CD4-positive, alpha-beta T cell treated with Interleukin-15 for 1 hour (primary cell): ENCODE measurements at regions not wholly inside any gene's neighbourhood (a gene's known extent, or its start where the extent isn't known, plus 50 kb on each side); places are given as distances from the start of the nearest gene placed in this dataset.
"Not testable (repeated sequence)": the region's sequence is repeated elsewhere in the genome, so short reads cannot be mapped to it uniquely, and the experiment has no call there.

Source experiments
- DNase-seq: peaks from one replicate; pipeline ENCODE4 v3.0.0-alpha.2; 2020

DNA sequence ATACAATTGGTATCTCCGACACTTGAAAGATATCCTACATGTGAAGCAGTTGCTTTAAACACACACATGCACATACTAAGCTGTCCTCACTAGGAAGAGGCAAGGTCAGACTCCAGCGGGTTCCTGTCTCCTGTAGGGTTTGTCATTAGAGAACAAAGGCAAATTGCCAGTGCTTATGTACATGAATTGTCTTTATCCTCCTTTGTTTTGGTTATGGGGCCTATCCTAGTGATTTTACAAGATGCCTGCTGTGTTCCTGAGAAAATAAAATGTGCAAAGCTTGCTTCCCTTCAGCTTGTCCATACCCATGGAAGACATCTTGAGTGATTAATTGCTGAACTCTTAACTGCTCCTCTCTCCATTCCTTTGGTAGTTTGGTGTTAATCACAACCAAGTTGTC lies 86.7 kb upstream of the SLC39A10 start:
- DNase-seq, result no peak

DNA sequence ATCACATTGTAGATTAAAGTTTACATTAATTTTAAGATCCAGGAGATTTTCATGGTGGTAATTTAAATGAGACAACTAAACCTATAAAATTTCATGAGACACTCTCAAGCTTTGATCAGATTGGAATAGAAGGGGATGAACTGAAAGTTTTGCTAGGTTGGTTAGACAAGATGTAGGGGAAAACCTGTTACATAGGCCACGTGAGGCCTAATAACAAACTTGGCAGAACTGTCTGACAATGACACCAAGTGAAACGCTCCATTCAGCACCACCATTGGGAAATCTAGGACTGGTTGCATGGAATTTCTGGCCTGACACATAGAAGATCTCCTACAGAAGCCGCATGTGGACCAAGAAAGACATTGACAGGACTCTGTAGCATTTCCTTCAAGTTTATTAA lies 87.8 kb upstream of the SLC39A10 start:
- DNase-seq, result no peak

DNA sequence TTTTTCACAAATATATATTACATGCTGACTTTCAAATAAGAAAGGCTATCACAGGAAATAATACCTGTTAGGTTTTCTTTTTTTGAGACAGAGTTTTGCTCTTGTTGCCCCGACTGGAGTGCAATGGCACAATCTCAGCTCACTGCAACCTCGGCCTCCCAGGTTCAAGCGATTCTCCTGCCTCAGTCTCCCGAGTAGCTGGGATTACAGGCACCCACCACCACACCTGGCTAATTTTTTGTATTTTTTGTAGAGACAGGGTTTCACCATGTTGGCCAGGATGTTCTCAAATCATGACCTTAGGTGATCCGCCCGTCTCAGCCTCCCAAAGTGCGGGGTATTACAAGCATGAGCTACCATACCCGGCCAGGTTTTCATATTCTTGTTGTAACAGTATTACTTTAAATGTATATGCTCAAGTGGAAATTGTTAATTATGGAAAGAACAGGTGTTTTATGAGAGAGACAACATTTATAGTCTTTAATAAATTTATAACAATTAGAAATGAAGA lies 92.3 kb upstream of the SLC39A10 start:
- DNase-seq, result not testable (repeated sequence)

DNA sequence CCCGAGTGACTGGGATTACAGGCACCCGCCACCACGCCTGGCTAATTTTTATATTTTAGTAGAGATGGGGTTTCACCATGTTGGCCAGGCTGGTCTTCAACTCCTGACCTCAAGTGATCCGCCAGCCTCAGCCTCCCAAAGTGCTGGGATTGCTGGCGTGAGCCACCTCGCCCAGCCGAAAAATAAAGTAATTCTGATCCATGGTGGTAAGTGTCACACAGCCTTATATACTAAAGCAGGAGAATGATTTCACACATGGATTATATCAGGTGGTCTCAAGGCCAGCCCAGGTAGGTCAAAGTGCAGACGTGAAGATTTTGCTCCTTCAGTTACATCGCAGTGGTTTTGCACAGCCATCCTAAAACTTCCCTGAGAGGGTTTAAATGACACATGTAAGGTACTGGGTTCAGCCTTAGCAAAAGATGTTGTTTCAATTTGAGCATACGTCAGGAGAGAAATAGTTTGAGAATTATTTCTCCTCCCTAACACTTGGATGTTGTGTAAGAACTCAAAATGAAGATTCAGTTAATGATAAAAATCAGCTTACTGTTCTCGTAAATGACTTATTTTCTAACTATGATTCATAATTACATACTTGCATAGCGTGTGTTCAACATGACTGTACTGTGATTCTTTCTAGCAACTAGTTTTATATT lies 93.0 kb upstream of the SLC39A10 start:
- DNase-seq, result no peak

DNA sequence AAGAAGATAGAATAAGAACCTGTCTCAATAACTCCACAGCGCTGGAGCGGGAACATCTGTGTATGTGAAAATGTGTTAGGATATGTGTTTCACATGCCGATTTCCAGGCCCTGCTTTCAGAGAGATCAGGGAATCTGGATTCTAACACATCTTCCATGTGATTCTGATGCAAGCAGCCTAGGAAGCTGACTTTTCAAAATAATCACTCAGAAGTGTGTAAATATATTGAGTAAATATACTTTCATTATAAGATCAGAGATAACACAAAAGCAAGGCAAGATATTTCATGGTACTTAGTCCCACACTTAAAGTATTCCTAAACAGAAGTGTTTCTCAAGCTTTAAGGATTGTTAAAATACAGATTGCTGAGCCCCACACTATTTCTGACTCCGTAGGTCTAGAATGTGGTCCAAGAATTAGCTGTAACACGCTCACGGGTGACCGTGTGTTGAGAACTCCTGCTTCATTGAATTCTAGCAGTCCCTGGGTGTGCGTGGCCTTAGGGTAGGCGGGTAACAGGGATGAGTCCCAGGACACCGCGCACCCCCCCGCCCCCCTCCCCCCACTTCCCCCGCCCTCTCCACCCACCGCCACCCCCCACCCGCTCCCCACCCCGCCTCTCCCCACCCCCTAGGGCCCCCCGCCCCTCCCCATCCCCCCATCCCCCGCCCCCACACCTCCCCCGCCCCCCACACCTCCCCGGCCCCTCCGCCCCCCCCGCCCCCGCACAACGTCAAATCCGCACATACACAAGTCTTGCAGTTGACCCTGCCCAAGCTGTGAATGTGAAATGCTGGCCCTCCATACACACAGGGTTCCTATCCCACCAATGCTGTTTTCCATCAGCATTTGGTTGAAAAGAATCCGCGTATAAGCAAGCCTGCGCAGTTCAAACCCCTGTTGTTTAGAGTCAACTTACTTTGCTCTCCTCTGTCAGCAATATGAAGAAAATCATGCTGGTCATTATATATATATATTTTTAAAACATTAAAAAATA lies 94.2 kb upstream of the SLC39A10 start:
- DNase-seq, result no peak

DNA sequence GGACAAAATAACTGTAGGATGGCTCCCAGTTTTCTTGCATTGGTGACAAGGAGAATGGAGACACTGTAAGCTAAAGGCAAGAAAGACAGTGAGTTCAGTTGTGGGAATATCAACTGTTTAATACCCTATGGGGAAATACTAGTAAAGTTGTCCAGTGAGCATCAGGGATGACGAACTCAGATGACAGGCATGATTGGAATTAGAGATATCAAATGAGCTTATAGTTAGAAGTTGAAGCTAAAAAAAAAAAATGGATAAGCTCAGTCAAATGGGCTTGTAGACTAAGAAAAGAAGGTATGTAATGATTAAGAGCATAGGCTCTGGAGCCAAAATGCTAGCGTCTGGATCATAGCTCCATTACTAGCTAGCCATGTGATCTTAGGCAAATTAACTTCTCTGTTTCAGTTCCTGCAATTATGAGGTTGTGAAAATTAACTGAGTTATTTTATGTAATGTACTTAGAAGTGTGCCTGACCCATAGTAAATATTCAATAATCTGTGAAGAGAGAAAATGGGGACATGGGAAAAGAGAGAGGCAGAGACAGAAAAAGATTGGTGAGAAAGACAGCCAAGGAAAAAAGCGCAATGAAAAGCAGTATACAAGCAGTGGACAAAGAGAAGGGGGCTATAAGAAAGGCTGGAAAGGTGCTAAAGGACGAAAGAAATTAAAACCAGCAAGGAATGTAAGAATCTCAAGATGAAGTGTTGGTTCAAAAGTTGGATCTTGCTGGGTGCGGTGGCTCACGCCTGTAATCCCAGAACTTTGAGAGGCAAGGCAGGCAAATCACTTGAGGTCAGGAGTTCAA lies 95.7 kb upstream of the SLC39A10 start:
- no peak for DNase-seq

DNA sequence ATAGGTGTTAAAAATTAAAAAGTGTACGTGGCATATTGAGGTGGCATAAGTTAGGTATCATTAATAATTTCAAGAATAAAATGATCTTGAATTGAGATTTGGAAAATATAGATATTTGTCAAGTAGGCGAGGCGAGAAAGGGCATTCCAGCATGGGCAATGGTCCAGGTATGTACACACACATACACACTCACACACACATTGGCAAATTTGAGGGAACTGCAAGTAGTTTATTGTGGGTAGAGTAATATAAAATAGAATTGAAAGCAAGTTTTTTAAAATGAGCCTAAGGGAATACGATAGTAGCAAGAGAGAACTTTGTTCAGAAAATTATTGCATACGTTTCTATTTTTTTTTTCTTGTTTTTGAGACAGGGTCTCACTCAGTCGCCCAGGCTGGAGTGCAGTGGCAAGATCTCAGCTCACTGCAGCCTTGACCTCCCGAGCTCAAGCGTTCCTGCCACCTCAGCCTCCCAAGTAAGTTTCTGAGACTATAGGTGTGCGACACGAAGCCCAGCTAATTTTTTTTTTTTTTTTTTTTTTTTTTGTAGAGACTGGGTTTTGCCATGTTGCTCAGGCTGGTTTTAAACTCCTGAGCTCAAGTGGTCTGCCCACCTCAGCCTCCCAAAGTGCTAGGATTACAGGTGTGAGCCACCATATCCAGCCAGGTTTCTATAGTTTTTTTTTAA lies 96.7 kb upstream of the SLC39A10 start:
- DNase-seq, result no peak

DNA sequence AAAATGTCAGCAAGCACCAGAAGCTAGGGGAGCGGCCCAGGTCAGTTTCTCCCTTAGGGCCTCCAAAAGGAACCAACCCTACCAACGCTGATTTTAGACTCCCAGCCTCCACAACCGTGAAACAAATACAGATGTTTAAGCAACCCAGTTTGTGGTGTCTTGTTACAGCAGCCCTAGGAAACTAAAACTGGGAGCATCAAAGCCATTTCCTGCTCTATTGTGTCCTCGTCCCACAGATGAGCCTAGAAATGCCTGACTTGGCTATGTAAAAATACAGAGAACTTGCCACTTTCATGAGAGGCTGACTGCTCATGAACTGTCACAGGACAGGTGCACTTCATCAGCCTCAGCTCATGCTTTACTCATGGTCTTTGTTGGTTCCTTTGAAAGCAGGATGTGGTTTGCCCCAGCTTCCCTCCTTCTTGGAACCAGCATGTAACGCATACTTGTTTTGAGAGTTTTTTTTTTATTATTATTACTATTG lies 97.6 kb upstream of the SLC39A10 start:
- peak; percentile 87 for DNase-seq

DNA sequence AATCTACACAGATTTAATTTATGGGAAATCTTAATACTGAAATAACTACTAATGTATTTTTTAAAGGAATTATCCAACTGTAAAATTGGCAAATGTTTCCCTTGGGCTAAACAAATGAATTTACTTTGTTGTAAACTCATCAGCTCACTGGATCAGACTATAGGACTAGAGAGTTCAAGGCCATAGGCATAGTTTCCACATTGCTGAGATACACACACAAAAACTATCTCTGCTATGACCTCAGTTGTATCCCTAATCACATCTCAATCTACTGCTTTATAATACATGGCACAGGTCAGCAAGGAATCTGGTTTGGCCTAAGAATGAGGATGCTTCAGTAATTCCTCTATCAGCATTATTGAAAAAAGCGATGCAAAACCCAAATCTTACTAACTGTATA lies 101.1 kb upstream of the SLC39A10 start:
- DNase-seq, result no peak

DNA sequence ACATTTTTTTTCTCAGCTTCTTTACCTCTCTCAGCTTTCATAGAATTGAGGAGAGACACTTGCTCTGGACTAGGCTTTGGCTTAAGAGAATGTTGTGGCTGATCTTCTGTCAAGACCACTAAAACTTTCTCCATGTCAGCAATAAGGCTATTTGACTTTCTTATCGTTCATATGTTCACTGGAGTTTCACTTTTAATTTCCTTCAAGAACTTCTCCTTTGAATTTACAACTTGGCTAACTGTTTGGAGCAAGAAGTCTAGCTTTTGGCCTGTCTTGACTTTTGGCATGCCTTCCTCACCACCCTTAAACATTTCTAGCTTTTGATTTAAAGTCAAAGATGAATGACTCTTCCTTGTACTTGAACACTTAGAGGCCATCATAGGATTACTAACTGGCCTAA lies 104.4 kb upstream of the SLC39A10 start:
- no peak for DNase-seq

DNA sequence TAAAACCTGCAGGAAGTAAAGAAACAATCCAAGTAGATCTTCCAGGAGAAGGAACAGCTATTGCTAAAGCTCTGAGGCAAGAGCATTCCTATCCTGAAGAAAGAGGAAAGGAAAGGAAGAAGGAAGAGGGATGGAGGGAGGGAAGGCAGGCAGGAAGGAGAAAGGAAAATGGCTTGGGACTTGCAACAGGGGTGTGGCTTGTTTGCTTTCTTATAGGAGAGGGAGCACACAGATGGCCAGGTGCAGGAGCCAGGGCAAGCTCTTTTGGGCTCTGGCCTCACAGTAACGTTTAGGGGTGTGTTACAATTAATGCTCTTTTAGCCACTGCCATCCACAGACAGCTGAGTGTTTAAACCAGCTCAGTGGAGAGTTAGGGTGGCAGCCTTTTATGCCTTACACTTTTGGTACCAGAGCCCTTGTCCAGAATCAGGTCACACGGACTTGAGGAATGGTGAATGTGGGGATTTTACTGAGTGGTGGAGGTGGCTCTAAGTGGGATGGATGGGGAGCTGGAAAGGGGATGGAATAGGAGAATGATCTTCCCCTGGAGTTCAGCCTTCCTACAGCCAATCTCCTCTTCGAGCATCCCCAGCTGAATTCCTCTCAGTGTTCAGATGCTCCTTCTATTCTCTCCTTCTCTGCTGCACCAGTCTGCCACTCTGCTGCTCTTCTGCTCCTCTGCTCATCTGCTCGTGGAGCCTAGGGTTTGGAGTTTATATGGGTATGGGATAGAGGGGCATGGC lies 108.7 kb upstream of the SLC39A10 start:
- DNase-seq, result no peak

DNA sequence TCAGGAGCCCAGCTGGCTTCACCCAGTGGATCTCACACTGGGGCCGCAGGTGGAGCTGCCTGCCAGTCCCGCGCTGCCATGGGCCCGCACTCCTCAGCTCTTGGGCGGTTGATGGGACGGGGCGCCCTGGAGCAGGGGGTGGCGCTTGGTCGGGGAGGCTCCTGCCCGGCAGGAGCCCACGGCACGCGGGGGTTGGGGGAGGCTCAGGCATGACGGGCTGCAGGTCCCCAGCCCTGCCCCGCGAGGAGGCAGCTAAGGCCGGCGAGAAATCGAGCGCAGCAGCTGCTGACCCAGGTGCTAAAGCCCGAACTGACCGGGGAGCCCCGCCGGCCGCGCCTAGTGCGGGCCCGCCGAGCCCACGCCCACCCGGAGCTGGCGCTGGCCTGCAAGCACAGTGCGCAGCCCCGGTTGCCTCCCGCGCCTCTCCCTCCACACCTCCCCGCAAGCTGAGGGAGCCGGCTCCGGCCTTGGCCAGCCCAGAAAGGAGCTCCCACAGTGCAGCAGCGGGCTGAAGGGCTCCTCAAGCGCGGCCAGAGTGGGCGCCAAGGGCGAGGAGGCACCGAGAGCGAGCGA lies 109.7 kb upstream of the SLC39A10 start:
- DNase-seq, result not testable (repeated sequence)

DNA sequence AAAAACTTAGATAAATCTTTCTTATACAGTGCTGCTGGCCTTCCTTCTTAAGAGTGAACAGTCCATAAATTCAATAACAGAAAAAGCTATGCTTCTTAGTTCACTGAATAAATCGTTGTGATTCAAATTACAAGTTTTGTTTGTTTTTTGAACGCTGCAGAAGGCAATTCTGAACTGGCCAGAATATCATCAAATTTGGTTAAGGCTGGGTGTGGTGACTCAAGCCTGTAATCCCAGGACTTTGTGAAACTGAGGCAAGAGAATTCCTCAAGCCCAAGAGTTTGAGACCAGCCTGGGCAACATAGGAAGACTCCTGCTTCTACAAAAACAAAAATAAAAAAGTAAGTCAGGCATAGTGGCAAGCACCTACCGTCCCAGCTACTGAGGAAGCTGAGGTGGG lies 111.2 kb upstream of the SLC39A10 start:
- no peak for DNase-seq

DNA sequence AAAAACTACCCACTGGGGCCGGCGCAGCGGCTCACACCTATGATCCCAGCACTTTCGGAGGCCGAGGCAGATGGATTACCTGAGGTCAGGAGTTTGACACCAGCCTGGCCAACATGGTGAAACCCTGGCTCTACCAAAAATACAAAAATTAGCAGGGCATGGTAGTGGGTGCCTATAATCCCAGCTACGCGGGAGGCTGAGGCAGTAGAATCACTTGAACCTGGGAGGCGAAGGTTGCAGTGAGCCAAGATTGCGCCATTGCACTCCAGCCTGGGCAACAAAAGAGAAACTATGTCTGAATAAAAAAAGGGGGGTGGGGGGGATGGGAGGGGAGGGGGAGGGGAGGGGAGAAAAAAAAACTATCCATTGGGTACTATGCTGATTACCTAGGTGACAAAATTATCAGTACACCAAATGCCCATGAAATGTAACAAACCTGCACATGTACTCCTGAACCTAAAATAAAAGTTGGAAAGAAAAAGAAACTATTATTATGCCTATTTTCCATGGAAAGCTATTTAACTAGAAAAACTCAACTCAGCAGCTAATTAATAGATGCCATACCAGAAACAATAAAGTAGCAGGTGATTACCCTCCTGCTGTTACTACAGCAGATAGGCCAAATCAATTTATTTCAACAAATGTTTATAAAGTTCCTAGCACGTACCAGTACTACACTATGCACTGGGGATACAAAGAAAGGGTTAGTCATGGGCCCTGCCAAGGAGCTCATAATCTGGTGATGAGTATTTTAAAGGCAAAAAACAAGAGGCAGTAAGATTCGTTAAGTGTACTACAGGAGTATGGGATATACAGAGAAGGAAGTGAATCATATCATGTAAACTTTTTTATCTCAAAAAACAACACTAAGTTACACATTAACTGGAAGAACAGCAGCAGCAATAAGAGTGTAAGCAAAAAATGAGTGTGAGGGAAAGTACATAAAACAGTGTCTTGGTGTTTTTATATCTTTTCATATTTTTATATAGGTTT lies 112.8 kb upstream of the SLC39A10 start:
- no peak for DNase-seq

DNA sequence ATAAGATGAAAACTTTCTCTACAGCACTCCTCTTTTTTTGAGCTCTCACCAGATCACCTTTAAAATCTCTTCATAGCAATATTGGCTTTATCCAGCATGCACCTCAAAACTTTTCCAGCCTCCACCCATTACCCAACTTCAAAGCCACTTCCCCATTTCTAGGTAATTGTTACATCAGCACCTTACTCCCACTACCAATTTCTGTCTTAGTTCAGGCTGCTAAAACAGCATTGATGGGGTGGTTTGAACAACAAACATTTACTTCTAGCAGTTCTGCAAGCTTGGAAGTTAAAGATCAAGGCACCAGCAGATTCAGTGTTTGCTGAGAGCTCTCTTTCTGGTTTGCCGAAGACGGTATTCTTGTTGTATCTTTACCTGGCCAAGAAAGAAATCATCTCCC lies 114.0 kb upstream of the SLC39A10 start:
- DNase-seq, result no peak

DNA sequence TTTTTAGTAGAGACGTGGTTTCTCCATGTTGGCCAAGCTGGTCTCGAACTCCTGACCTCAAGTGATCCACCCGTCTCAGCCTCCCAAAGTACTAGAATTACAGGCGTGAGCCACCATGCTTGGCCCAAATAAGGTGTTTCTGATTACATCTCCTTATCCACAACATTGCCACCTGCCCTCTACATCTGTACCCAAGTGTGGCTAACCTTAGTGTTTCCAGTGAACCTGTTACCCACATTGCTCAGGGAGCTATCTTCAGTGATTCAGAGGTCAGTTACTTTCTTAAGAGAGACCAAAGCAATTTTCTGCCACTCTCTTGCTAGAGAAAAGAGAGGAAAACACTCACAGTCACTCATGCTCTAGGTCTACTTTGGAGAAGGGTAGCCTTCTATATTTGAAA lies 115.0 kb upstream of the SLC39A10 start:
- DNase-seq, result no peak

DNA sequence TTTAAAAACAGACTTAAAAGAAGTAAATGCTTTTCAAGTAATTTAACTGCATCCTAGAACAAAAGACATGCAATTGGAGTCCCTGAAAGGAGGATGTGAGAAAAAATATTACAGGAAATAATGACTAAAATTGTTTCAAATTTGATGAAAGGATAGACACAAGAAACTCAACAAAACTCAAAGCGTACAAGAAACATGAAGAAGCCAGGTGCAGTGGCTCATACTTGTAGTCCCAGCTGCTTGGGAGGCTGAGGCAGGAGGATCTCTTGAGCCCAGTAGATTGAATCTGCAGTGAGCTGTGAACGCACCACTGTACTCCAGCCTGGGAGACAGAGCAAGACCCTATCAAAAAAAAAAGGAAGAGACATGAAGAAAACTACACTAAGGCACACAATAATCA lies 118.1 kb upstream of the SLC39A10 start:
- no peak for DNase-seq

DNA sequence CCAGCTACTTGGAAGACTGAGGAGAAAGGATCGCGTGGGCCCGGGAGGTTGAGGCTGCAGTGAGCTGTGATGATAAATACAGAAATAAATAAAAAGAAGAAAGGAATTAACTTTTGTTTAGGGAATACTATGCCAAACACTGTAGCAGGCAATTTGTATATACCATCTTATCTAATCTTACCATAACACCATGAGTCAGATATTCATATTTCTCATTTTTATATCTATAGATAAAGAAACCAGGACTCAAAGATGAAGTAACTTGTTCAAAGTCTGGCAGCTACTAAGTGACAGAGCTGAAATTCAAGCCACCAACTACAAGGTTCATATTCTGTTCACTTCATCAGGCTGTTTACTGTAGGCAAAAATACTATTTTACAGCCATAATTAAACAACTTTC lies 119.2 kb upstream of the SLC39A10 start:
- no peak for DNase-seq

DNA sequence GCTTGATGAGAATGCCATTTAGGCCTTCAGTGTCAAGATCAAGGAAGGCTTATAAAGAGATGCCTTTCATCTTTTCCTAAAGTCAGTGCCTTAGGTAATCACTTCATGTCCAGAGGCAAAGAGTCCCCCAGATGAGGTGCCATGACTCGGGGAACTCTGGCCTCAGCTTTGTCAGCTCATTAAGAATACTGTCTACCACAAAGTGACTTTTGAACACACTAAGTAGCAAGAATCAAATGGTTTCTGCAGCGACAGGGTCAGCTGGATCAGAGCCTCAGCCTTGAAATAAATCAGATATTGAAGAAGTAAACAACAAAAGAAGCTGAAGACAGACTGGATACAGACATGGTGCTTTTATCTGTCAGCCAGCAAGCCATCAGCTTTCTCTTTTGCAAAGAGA lies 120.1 kb upstream of the SLC39A10 start:
- DNase-seq, result no peak

DNA sequence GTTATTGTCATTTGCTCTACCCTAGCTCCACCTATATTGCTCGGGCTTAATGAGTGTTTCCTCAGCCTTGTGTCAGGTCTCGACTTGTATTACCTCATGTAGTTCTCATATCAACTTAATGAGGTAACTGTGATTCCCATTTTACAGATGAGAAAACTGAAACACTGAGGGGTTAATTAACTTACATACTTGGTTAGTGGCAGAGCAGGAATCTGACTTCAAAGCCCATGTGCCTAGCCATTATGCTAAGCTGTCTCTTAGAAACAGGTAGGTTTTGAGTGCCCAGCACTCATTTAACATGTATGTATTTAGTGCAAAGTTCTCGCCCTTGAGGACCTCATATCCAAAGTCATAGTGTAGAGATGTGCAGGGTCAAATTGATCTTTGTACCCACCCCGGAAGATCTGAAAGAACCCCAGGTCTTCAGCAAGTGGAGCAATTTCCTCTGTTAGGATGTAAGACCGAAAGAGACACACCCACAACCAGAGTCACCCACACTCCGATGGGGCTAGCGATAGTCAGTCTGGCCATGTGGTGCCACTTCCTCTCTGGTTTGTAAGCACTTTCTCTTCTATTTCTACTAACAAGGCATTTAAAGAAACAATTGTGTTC lies 121.0 kb upstream of the SLC39A10 start:
- peak; percentile 81 for DNase-seq
